ENCODE measurements at regions not wholly inside any gene's neighbourhood (a gene's known extent, or its start where the extent isn't known, plus 50 kb on each side); places are given as distances from the start of the nearest gene placed in this dataset.
"Not testable (repeated sequence)": the region's sequence is repeated elsewhere in the genome, so short reads cannot be mapped to it uniquely, and the experiment has no call there.

- DNase-seq (ENCODE audit: low read depth in 1 of 2, low spot score in 1 of 2): no peak
These were observed 433.3 kb downstream of the TOX3 start for GRCh38 chr16:52113533-52114183.

GRCh38 chr16:52104993-52105392, 441.9 kb downstream of the TOX3 start:
- not testable (repeated sequence) for DNase-seq (ENCODE audit: low read depth in 1 of 2, low spot score in 1 of 2)

GRCh38 chr16:52103791-52104190, 443.2 kb downstream of the TOX3 start:
- no peak for DNase-seq (ENCODE audit: low read depth in 1 of 2, low spot score in 1 of 2)

- no peak for DNase-seq (ENCODE audit: low read depth in 1 of 2, low spot score in 1 of 2)
These were observed 445.7 kb downstream of the TOX3 start for GRCh38 chr16:52101246-52101645.

GRCh38 chr16:52099382-52099781, 447.6 kb downstream of the TOX3 start:
- no peak for DNase-seq (ENCODE audit: low read depth in 1 of 2, low spot score in 1 of 2)

GRCh38 chr16:52095471-52095870, 451.5 kb downstream of the TOX3 start:
- no peak for DNase-seq (ENCODE audit: low read depth in 1 of 2, low spot score in 1 of 2)

- no peak for DNase-seq (ENCODE audit: low read depth in 1 of 2, low spot score in 1 of 2)
These were observed 454.8 kb downstream of the TOX3 start for GRCh38 chr16:52092126-52092525.

- DNase-seq (ENCODE audit: low read depth in 1 of 2, low spot score in 1 of 2): no peak
These were observed 456.9 kb downstream of the TOX3 start for GRCh38 chr16:52090080-52090479.

- no peak for DNase-seq (ENCODE audit: low read depth in 1 of 2, low spot score in 1 of 2)
These were observed 457.5 kb downstream of the TOX3 start for GRCh38 chr16:52089476-52089875.

- no peak for DNase-seq (ENCODE audit: low read depth in 1 of 2, low spot score in 1 of 2)
These were observed 460.0 kb downstream of the TOX3 start for GRCh38 chr16:52086901-52087300.

- DNase-seq (ENCODE audit: low read depth in 1 of 2, low spot score in 1 of 2): no peak
These were observed 468.0 kb downstream of the TOX3 start for GRCh38 chr16:52078716-52079655.

GRCh38 chr16:52077607-52078006, 469.3 kb downstream of the TOX3 start:
- no peak for DNase-seq (ENCODE audit: low read depth in 1 of 2, low spot score in 1 of 2)

- no peak for DNase-seq (ENCODE audit: low read depth in 1 of 2, low spot score in 1 of 2)
These were observed 470.1 kb downstream of the TOX3 start for GRCh38 chr16:52076801-52077201.

- DNase-seq (ENCODE audit: low read depth in 1 of 2, low spot score in 1 of 2): no peak
These were observed 470.6 kb downstream of the TOX3 start for GRCh38 chr16:52076332-52076731.

GRCh38 chr16:52074133-52074532, 472.8 kb downstream of the TOX3 start:
- no peak for DNase-seq (ENCODE audit: low read depth in 1 of 2, low spot score in 1 of 2)

GRCh38 chr16:52073024-52073423, 473.9 kb downstream of the TOX3 start:
- DNase-seq (ENCODE audit: low read depth in 1 of 2, low spot score in 1 of 2): no peak

- no peak for DNase-seq (ENCODE audit: low read depth in 1 of 2, low spot score in 1 of 2)
These were observed 475.8 kb downstream of the TOX3 start for GRCh38 chr16:52071101-52071500.

GRCh38 chr16:52070341-52071057, 476.4 kb downstream of the TOX3 start:
- DNase-seq (ENCODE audit: low read depth in 1 of 2, low spot score in 1 of 2): no peak

- DNase-seq (ENCODE audit: low read depth in 1 of 2, low spot score in 1 of 2): no peak
These were observed 477.1 kb downstream of the TOX3 start for GRCh38 chr16:52069866-52070265.

GRCh38 chr16:52068447-52069074, 478.4 kb downstream of the TOX3 start:
- no peak for DNase-seq (ENCODE audit: low read depth in 1 of 2, low spot score in 1 of 2)

- DNase-seq (ENCODE audit: low read depth in 1 of 2, low spot score in 1 of 2): no peak
These were observed 480.0 kb downstream of the TOX3 start for GRCh38 chr16:52066962-52067361.
